ENCODE measurements at regions not wholly inside any gene's neighbourhood (a gene's known extent, or its start where the extent isn't known, plus 50 kb on each side); places are given as distances from the start of the nearest gene placed in this dataset.

DNA sequence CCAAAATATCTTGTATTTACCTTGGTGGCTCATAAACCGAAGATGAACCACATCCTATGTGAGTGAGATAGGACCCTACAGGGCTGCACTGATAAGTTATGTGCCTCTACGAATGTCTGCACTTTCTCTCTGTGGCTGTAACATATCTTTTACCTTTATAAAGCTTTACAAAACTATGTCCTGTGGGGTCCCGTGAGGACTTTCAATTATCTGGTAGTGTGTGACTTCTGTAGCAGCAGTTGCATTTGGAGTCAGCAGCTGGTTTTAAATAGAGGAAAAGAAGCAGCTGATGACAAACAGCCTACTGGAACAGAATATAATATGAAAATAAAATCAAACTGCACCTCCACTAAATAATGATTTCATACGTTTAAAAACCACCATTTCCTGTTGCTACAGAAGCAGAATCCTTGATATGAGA is 222.4 kb upstream of the GNAI1 start:
- in situ Hi-C loops (cut with HindIII; ENCODE audit: low sequenced_read_pairs) = no loop called here
- TF ChIP-seq, protein P1, sequence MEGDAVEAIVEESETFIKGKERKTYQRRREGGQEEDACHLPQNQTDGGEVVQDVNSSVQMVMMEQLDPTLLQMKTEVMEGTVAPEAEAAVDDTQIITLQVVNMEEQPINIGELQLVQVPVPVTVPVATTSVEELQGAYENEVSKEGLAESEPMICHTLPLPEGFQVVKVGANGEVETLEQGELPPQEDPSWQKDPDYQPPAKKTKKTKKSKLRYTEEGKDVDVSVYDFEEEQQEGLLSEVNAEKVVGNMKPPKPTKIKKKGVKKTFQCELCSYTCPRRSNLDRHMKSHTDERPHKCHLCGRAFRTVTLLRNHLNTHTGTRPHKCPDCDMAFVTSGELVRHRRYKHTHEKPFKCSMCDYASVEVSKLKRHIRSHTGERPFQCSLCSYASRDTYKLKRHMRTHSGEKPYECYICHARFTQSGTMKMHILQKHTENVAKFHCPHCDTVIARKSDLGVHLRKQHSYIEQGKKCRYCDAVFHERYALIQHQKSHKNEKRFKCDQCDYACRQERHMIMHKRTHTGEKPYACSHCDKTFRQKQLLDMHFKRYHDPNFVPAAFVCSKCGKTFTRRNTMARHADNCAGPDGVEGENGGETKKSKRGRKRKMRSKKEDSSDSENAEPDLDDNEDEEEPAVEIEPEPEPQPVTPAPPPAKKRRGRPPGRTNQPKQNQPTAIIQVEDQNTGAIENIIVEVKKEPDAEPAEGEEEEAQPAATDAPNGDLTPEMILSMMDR (IDR thresholded peaks at IDR 0.05; ENCODE audit: low read depth, low read length, missing control alignments) = no peak
- no peak for DNase-seq (ENCODE audit: low read depth)
- H3K4me3 ChIP-seq (ENCODE audit: low read depth, low read length) = no peak overlapping the region

DNA sequence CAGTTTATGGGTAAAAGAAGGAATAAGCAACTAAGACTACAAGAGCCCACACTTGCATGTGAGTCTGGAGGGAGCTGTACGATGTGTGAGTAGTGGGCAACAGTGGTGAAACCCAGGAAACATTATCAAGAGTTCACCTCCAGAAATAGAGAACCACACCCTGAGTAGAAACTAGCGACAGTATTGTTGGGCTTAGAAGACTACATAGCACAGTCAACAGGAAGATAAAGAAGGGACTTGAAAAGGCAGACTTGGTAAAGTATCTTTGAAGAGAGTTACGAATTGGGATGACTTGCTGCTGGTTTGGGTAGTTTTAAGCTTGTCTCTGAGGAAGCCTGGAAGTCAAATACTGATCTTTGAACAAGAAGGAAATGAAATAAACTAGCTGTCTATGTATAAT is 223.2 kb upstream of the GNAI1 start:
- no peak overlapping the region for H3K4me3 ChIP-seq (ENCODE audit: low read depth, low read length)
- no peak for DNase-seq (ENCODE audit: low read depth)
- TF ChIP-seq, protein P1 (IDR thresholded peaks at IDR 0.05; ENCODE audit: low read depth, low read length, missing control alignments) = no peak
- in situ Hi-C loops (cut with HindIII; ENCODE audit: low sequenced_read_pairs) = no loop called here

- no peak for DNase-seq (ENCODE audit: low read depth)
- H3K4me3 ChIP-seq (ENCODE audit: low read depth, low read length) = no peak overlapping the region
- TF ChIP-seq, protein P1 (IDR thresholded peaks at IDR 0.05; ENCODE audit: low read depth, low read length, missing control alignments) = no peak
- in situ Hi-C loops (cut with HindIII; ENCODE audit: low sequenced_read_pairs) = no loop called here
These were observed 225.5 kb upstream of the GNAI1 start for GRCh38 chr7:79909176-79909575.

DNA sequence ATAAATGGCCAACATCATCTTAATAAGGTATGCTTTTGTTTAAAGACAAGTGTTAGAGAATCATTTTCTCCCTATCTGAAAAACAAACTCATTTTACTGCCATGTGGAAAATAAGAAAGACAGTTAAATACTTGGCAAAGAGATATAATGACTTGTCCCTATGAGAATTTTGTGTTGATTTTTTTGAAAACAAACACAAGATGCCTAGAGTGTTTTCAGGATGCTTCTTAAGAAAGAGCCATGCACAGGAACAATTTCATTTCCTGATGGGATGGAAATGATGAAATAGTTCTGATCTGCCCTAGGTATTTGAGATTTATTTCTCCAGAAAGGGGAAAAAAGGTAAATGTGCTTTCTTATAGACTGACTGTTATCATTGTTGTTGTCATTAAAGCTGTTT is 237.5 kb upstream of the GNAI1 start:
- TF ChIP-seq, protein P1 (IDR thresholded peaks at IDR 0.05; ENCODE audit: low read depth, low read length, missing control alignments) = no peak
- no peak for DNase-seq (ENCODE audit: low read depth)
- H3K4me3 ChIP-seq (ENCODE audit: low read depth, low read length) = no peak overlapping the region
- in situ Hi-C loops (cut with HindIII; ENCODE audit: low sequenced_read_pairs) = no loop called here

DNA sequence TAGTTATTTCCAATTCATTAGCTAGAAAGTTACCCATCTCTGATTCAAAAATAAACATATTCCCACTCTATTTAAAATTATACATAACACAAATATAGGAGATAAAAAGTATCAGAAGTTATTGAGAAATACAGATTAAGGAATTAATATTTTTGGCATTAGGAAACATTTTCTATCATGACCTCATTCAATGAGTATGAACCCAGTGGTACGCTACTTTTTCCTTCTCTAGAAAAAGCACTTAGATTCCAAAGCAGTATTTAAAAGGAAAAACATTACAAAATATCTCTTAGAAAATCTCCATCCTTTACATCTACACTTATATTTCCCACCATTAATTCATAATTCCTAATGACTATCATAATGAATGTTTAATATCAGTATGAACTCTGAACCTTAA is 240.6 kb upstream of the GNAI1 start:
- in situ Hi-C loops (cut with HindIII; ENCODE audit: low sequenced_read_pairs) = no loop called here
- no peak for DNase-seq (ENCODE audit: low read depth)

DNA sequence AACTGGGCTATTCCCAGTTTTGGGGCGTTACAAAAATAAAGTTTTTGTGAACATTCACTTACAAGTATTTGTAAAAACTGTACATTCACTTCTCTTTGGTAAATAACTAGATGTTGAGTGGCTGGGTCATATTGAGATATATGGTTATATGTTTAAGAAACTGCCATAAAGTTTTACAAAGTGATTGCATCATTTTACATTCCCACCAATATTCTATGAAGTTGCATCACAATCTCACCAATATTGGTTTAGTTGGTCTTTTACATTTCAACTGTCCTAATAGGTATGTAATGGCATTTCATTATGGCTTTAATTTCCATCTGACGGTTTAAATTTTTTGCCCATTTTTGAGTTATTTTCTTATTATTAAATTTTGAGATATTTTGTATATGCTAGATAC is 251.7 kb upstream of the GNAI1 start:
- DNase-seq (ENCODE audit: low read depth) = no peak
- no peak overlapping the region for H3K4me3 ChIP-seq (ENCODE audit: low read depth, low read length)
- in situ Hi-C loops (cut with HindIII; ENCODE audit: low sequenced_read_pairs) = no loop called here
- TF ChIP-seq, protein P1 (IDR thresholded peaks at IDR 0.05; ENCODE audit: low read depth, low read length, missing control alignments) = no peak

More for the DNA sequence above, 240.6 kb upstream of the GNAI1 start:
- TF ChIP-seq, protein P1 (IDR thresholded peaks at IDR 0.05; ENCODE audit: low read depth, low read length, missing control alignments) = no peak
- no peak overlapping the region for H3K4me3 ChIP-seq (ENCODE audit: low read depth, low read length)

DNA sequence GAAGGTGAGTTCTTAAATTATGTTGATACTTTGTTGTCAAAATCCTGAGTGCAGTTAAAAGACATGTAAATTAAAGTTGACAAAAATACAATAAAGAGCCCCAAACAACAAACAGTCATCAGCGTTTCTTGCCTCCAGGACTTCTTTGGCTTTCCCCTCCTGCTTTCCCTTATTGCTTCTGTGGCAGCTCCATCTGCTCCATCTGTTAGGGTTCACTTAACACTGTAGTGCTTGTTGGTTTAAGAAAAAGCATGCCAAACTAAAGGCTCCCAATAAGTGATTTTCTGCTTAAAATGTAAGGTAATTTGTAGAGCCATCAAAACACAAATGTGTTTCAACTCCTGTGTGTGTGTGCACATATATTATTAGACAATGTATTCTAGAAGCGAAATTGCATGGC is 254.3 kb upstream of the GNAI1 start:
- DNase-seq (ENCODE audit: low read depth) = no peak
- in situ Hi-C loops (cut with HindIII; ENCODE audit: low sequenced_read_pairs) = no loop called here
- TF ChIP-seq, protein P1 (IDR thresholded peaks at IDR 0.05; ENCODE audit: low read depth, low read length, missing control alignments) = no peak
- H3K4me3 ChIP-seq (ENCODE audit: low read depth, low read length) = no peak overlapping the region

Measured in astrocyte of the cerebellum (primary cell).